SK-N-SH treated with all-trans-retinoic acid at 6 μM for 48 hours (cell line): ENCODE measurements at regions not wholly inside any gene's neighbourhood (a gene's known extent, or its start where the extent isn't known, plus 50 kb on each side); places are given as distances from the start of the nearest gene placed in this dataset.

Experiments
- ATAC-seq: fragments of 200-7000 bp; cut with Tn5 transposase; 3 replicates; pipeline ENCODE4 v1.9.1; 2020; ENCODE audit warnings: mild to moderate bottlenecking, moderate library complexity
- ARNTL ChIP-seq: fragments of 450-650 bp; formaldehyde crosslinking; IDR thresholded peaks from 2 replicates; pipeline ENCODE4 v1.5.0; 2020; ENCODE audit warnings: low read depth, mild to moderate bottlenecking, moderate library complexity, borderline replicate concordance
- BACH2 ChIP-seq: fragments of 250-450 bp; sonication (Bioruptor Pico); IDR thresholded peaks from 2 replicates; pipeline ENCODE4 v1.9.0; 2021; ENCODE audit warnings: mild to moderate bottlenecking, borderline replicate concordance
- CREB5 ChIP-seq: fragments of 250-450 bp; sonication (Bioruptor Pico); IDR thresholded peaks from 2 replicates; pipeline ENCODE4 v1.5.1; 2020; ENCODE audit warnings: low read depth, mild to moderate bottlenecking, moderate library complexity
- CSDC2 ChIP-seq: fragments of 250-450 bp; sonication (Bioruptor Pico); IDR thresholded peaks from 2 replicates; pipeline ENCODE4 v1.5.0; 2020; ENCODE audit warnings: mild to moderate bottlenecking, moderate library complexity
- ESRRG ChIP-seq: fragments of 250-450 bp; sonication (Bioruptor Pico); IDR thresholded peaks from 2 replicates; pipeline ENCODE4 v1.6.1; 2021; ENCODE audit warnings: mild to moderate bottlenecking
- ISL1 ChIP-seq: fragments of 250-450 bp; sonication (Bioruptor Pico); IDR thresholded peaks from 2 replicates; pipeline ENCODE4 v2.1.2; 2022; ENCODE audit warnings: mild to moderate bottlenecking, moderate library complexity
- OSR1 ChIP-seq: fragments of 250-450 bp; sonication (Bioruptor Pico); IDR thresholded peaks from 2 replicates; pipeline ENCODE4 v1.8.0; 2022; ENCODE audit warnings: moderate library complexity, mild to moderate bottlenecking, inconsistent platforms
- PATZ1 ChIP-seq: fragments of 250-450 bp; sonication (Bioruptor Pico); IDR thresholded peaks from 2 replicates; pipeline ENCODE4 v1.8.0; 2020; ENCODE audit warnings: mild to moderate bottlenecking, moderate library complexity, borderline replicate concordance
- PPARA ChIP-seq: fragments of 250-450 bp; sonication (Bioruptor Pico); IDR thresholded peaks from 2 replicates; pipeline ENCODE4 v1.5.0; 2020; ENCODE audit warnings: mild to moderate bottlenecking, borderline replicate concordance
- RARB ChIP-seq: fragments of 250-450 bp; sonication (Bioruptor Pico); IDR thresholded peaks from 2 replicates; pipeline ENCODE4 v1.8.0; 2021; ENCODE audit warnings: mild to moderate bottlenecking, moderate library complexity
- SNAI2 ChIP-seq: fragments of 250-450 bp; sonication (Bioruptor Pico); IDR thresholded peaks from 2 replicates; pipeline ENCODE4 v1.5.0; 2020; ENCODE audit warnings: mild to moderate bottlenecking, moderate library complexity
- TCF4 ChIP-seq: fragments of 250-450 bp; sonication (Bioruptor Pico); IDR thresholded peaks from 2 replicates; pipeline ENCODE4 v1.8.0; 2021; ENCODE audit warnings: mild to moderate bottlenecking, moderate library complexity, borderline replicate concordance
- TOX ChIP-seq: fragments of 250-450 bp; sonication (Bioruptor Pico); IDR thresholded peaks from 2 replicates; pipeline ENCODE4 v1.8.0; 2021; ENCODE audit warnings: mild to moderate bottlenecking, moderate library complexity, borderline replicate concordance
- TSHZ2 ChIP-seq: fragments of 250-450 bp; sonication (Bioruptor Pico); IDR thresholded peaks from 2 replicates; pipeline ENCODE4 v1.5.0; 2020; ENCODE audit warnings: mild to moderate bottlenecking, moderate library complexity
- ZC3H10 ChIP-seq: fragments of 250-450 bp; sonication (Bioruptor Pico); IDR thresholded peaks from 2 replicates; pipeline ENCODE4 v1.5.1; 2021; ENCODE audit warnings: mild to moderate bottlenecking, moderate library complexity
- ZFP3 ChIP-seq: fragments of 250-450 bp; sonication (Bioruptor Pico); IDR thresholded peaks from 2 replicates; pipeline ENCODE4 v1.5.0; 2020; ENCODE audit warnings: mild to moderate bottlenecking, moderate library complexity
- ZFP30 ChIP-seq: fragments of 450-650 bp; formaldehyde crosslinking; IDR thresholded peaks from 2 replicates; pipeline ENCODE4 v1.5.0; 2022; ENCODE audit warnings: mild to moderate bottlenecking, moderate library complexity
- ZNF565 ChIP-seq: fragments of 450-650 bp; formaldehyde crosslinking; conservative IDR thresholded peaks from 2 replicates; pipeline ENCODE4 v1.5.0; 2020; ENCODE audit warnings: low read depth, mild to moderate bottlenecking, moderate library complexity
- ZNF70 ChIP-seq: fragments of 450-650 bp; formaldehyde crosslinking; IDR thresholded peaks from 2 replicates; pipeline ENCODE4 v1.5.0; 2020; ENCODE audit warnings: mild to moderate bottlenecking, moderate library complexity
- TF ChIP-seq, protein P1 (sequence below): fragments of 250-450 bp; sonication (Bioruptor Pico); IDR thresholded peaks from 2 replicates; pipeline ENCODE4 v1.5.1; 2021; ENCODE audit warnings: mild to moderate bottlenecking, moderate library complexity

DNA sequence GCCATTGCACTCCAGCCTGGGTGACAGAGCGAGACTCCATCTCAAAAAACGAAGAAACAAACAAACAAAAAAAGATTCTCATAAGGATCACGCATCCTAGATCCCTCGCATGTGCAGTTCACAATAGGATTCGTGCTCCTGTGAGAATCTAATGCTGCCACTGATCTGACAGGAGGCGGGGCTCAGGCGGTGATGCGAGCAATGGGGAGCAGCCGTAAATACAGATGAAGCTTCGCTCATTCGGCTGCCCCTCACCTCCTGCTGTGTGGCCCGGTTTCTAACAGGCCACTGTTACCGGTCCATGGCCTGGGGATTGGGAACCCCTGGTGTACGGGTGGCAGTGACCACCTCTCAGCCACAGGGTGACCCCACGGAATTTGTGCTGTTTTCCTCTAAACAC, 98.2 kb upstream of the MRI1 start:
- ATAC-seq, result no peak

DNA sequence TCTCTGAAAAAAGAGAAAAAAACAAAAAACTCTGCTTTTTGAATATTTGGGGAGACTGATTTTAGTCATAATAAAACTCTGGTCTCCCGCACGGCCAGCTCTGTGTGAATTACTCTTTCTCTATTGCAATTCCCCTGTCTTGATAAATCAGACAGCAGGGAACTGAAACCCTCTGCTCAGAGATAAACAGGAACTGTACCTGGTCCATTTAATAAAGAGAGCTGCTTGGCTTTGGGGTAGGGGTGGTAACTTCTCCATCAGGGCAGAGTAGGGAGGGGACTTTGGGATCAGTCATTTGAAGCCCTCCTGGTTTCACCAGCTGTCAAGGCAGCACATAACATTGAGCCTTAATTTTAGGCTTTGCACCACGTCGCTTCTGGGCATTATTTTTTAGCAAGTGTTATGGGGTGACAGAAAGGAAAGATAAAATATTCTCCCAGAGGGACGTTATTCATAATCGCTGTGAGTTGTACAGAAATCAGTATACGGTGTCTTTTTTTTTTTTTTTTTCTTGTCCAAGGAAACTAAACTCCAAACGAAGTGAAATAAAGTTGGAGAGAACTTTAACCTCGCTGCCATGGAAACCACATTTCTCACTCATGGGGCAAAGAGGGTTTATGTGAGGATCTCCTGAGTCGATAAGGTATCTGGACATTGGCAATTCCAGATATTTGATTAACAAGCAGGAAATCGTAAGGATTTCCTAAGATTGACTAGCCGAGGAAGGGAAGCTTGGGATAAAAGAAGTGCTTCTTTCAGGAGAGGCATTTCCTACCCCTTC, 99.0 kb upstream of the MRI1 start:
- no peak for TF ChIP-seq ZFP3 (CRISPR knock-in tag)
- no peak for TF ChIP-seq ZNF565 (CRISPR knock-in tag)
- ATAC-seq, result no peak

More for the DNA sequence above, 98.2 kb upstream of the MRI1 start:
- TF ChIP-seq ZC3H10 (CRISPR knock-in tag) (no peak), ZFP30 (CRISPR knock-in tag) (no peak), ARNTL (CRISPR knock-in tag) (no peak), PPARA (CRISPR knock-in tag) (no peak), SNAI2 (CRISPR knock-in tag) (no peak), ISL1 (CRISPR knock-in tag) (no peak), TSHZ2 (CRISPR knock-in tag) (no peak), PATZ1 (CRISPR knock-in tag) (no peak), ZNF565 (CRISPR knock-in tag) (no peak), CREB5 (no peak), CSDC2 (CRISPR knock-in tag) (no peak), ZNF70 (CRISPR knock-in tag) (no peak), BACH2 (CRISPR knock-in tag) (no peak), ESRRG (CRISPR knock-in tag) (no peak), TCF4 (CRISPR knock-in tag) (no peak), ZFP3 (CRISPR knock-in tag) (no peak), OSR1 (CRISPR knock-in tag) (no peak)

DNA sequence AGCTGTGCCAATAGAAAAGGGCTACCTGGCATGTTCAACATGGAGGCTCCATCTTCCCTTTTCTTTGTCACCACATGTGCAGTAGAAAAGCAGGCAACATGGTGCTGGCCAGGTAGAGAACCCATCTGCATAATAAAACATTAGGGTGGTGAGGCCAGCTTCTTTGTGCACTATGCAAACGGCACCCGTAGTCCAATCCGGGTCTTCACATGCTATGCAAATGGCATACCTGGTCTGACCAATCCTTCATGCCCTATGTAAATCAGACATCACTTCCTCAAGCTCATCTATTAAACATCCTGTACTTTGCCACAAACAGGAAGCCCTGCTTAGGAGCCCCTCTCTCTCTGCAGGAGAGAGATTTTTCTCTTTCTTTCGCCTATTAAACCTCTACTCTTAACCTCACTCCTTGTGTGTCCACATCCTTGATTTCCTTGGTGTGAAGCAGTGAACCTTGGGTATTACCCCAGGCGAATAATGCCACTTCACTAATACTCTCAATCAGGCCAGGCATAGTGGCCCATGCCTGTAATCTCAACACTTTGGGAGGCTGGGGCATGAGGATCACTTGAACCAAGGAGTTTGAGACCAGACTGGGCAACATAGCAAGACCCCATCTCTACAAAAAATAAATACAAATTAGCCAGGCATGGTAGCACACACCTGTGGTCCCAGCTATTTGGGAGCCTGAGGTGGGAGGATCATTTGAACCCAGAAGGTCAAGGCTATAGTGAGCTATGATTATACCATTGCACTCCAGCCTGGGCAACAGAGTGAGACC, 111.3 kb upstream of the MRI1 start:
- ATAC-seq, result no peak
- TF ChIP-seq RARB (CRISPR knock-in tag) (no peak), SNAI2 (CRISPR knock-in tag) (no peak), TSHZ2 (CRISPR knock-in tag) (no peak), CSDC2 (CRISPR knock-in tag) (no peak), TOX (CRISPR knock-in tag) (no peak), ZNF565 (CRISPR knock-in tag) (no peak), PATZ1 (CRISPR knock-in tag) (no peak)
- TF ChIP-seq, protein P1, sequence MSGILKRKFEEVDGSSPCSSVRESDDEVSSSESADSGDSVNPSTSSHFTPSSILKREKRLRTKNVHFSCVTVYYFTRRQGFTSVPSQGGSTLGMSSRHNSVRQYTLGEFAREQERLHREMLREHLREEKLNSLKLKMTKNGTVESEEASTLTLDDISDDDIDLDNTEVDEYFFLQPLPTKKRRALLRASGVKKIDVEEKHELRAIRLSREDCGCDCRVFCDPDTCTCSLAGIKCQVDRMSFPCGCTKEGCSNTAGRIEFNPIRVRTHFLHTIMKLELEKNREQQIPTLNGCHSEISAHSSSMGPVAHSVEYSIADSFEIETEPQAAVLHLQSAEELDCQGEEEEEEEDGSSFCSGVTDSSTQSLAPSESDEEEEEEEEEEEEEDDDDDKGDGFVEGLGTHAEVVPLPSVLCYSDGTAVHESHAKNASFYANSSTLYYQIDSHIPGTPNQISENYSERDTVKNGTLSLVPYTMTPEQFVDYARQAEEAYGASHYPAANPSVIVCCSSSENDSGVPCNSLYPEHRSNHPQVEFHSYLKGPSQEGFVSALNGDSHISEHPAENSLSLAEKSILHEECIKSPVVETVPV (CRISPR knock-in tag), result no peak
